ENCODE measurements at regions not wholly inside any gene's neighbourhood (a gene's known extent, or its start where the extent isn't known, plus 50 kb on each side); places are given as distances from the start of the nearest gene placed in this dataset.
"Not testable (repeated sequence)": the region's sequence is repeated elsewhere in the genome, so short reads cannot be mapped to it uniquely, and the experiment has no call there.

- peaks cover 4% of the 10 kb centered on the region for H3K27me3 Mint-ChIP-seq (ENCODE audit: unreplicated experiment)
- no peaks in the 10 kb centered on the region for H3K36me3 Mint-ChIP-seq (ENCODE audit: unreplicated experiment)
- H3K9me3 Mint-ChIP-seq (ENCODE audit: unreplicated experiment), result no peaks in the 10 kb centered on the region
- TF ChIP-seq, protein P1, sequence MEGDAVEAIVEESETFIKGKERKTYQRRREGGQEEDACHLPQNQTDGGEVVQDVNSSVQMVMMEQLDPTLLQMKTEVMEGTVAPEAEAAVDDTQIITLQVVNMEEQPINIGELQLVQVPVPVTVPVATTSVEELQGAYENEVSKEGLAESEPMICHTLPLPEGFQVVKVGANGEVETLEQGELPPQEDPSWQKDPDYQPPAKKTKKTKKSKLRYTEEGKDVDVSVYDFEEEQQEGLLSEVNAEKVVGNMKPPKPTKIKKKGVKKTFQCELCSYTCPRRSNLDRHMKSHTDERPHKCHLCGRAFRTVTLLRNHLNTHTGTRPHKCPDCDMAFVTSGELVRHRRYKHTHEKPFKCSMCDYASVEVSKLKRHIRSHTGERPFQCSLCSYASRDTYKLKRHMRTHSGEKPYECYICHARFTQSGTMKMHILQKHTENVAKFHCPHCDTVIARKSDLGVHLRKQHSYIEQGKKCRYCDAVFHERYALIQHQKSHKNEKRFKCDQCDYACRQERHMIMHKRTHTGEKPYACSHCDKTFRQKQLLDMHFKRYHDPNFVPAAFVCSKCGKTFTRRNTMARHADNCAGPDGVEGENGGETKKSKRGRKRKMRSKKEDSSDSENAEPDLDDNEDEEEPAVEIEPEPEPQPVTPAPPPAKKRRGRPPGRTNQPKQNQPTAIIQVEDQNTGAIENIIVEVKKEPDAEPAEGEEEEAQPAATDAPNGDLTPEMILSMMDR (IDR thresholded peaks at IDR 0.05), result no peak
- H3K4me1 Mint-ChIP-seq (ENCODE audit: unreplicated experiment), result no peaks in the 10 kb centered on the region
- H3K27ac Mint-ChIP-seq (ENCODE audit: unreplicated experiment), result no peak overlapping the region
- no peak overlapping the region for H3K4me3 Mint-ChIP-seq (ENCODE audit: unreplicated experiment)
- DNase-seq (ENCODE audit: extremely low spot score, unreplicated experiment), result no peak
Observed at GRCh38 chrX:25105221-25105620, 89.5 kb upstream of the ARX start.

GRCh38 chrX:25096522-25097045 is 80.8 kb upstream of the ARX start:
- no peaks in the 10 kb centered on the region for H3K4me1 Mint-ChIP-seq (ENCODE audit: unreplicated experiment)
- DNase-seq (ENCODE audit: extremely low spot score, unreplicated experiment), result no peak
- no peak overlapping the region for H3K4me3 Mint-ChIP-seq (ENCODE audit: unreplicated experiment)
- TF ChIP-seq, protein P1 (IDR thresholded peaks at IDR 0.05), result no peak
- H3K36me3 Mint-ChIP-seq (ENCODE audit: unreplicated experiment), result no peaks in the 10 kb centered on the region
- no peaks in the 10 kb centered on the region for H3K9me3 Mint-ChIP-seq (ENCODE audit: unreplicated experiment)
- H3K27me3 Mint-ChIP-seq (ENCODE audit: unreplicated experiment), result peaks cover 7% of the 10 kb centered on the region
- H3K27ac Mint-ChIP-seq (ENCODE audit: unreplicated experiment), result no peak overlapping the region

DNA sequence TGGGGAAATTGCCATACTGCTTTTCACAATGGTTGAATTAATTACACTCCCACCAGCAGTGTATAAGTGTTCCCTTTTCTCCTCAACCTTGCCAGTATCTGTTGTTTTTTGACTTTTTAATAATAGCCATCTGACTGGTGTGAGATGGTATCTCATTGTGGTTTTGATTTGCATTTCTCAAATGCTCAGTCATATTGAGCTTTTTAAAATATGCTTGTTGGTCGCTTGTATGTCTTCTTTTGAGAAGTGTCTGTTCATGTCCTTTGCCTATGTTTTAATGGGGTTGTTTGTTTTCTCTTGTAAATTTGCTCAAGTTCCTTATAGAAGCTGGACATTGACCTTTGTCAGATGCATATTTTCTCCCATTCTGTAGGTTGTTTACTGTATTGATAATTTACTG is 75.4 kb upstream of the ARX start:
- not testable (repeated sequence) for H3K36me3 Mint-ChIP-seq (ENCODE audit: unreplicated experiment); H3K27ac Mint-ChIP-seq (ENCODE audit: unreplicated experiment); H3K4me1 Mint-ChIP-seq (ENCODE audit: unreplicated experiment); H3K27me3 Mint-ChIP-seq (ENCODE audit: unreplicated experiment); DNase-seq (ENCODE audit: extremely low spot score, unreplicated experiment); H3K9me3 Mint-ChIP-seq (ENCODE audit: unreplicated experiment); H3K4me3 Mint-ChIP-seq (ENCODE audit: unreplicated experiment)

DNA sequence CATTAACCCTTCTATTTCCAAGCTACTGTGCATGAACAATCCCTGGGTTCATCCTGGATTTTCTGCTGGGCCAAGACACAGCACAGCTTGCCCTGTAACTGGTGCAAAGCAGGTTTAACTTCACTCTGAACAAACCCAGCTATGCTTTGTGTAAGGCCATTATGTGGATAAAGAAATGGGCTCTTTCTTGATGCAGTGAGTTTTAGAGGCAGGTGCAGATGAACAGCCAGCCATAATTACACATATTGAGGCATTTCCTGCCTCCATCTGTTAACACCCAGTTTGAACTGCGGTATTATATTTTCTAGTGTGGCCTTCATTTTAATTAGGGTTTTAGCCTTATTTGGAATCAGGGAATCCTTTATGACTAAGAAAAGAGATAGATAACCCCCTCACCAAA is 68.7 kb upstream of the ARX start:
- DNase-seq (ENCODE audit: extremely low spot score, unreplicated experiment), result no peak
- Mint-ChIP-seq H3K4me1 (ENCODE audit: unreplicated experiment) (no peaks in the 10 kb centered on the region), H3K27me3 (ENCODE audit: unreplicated experiment) (peaks cover 6% of the 10 kb centered on the region), H3K27ac (ENCODE audit: unreplicated experiment) (no peak overlapping the region), H3K9me3 (ENCODE audit: unreplicated experiment) (peaks cover 8% of the 10 kb centered on the region), H3K4me3 (ENCODE audit: unreplicated experiment) (no peak overlapping the region), H3K36me3 (ENCODE audit: unreplicated experiment) (no peaks in the 10 kb centered on the region)
- TF ChIP-seq, protein P1 (IDR thresholded peaks at IDR 0.05), result no peak

GRCh38 chrX:25083661-25084060 is 67.9 kb upstream of the ARX start:
- Mint-ChIP-seq H3K9me3 (ENCODE audit: unreplicated experiment) (peaks cover 3% of the 10 kb centered on the region), H3K36me3 (ENCODE audit: unreplicated experiment) (no peaks in the 10 kb centered on the region), H3K27ac (ENCODE audit: unreplicated experiment) (no peak overlapping the region), H3K27me3 (ENCODE audit: unreplicated experiment) (peaks cover 6% of the 10 kb centered on the region), H3K4me3 (ENCODE audit: unreplicated experiment) (no peak overlapping the region), H3K4me1 (ENCODE audit: unreplicated experiment) (no peaks in the 10 kb centered on the region)
- DNase-seq (ENCODE audit: extremely low spot score, unreplicated experiment), result no peak
- TF ChIP-seq, protein P1 (IDR thresholded peaks at IDR 0.05), result no peak

DNA sequence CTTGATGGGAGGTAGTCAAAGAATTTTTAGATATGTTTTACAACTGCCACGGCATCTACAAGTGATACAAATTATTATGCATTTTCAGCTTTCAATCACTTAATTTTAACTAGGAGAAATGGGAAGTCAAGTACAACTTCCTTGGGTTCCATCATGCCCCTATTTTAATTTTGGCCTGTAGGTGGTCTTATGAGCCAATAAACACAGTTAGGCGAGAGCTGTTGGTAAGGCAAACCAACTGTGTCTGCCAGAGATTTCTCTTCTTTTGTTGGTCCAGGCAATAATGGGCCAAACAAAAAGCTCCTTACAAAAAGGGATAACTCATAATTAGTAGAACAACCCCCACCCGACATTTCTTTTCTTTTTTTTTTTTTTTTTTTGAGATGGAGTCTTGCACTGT is 63.3 kb upstream of the ARX start:
- H3K9me3 Mint-ChIP-seq (ENCODE audit: unreplicated experiment), result no peaks in the 10 kb centered on the region
- no peak overlapping the region for H3K4me3 Mint-ChIP-seq (ENCODE audit: unreplicated experiment)
- no peaks in the 10 kb centered on the region for H3K36me3 Mint-ChIP-seq (ENCODE audit: unreplicated experiment)
- TF ChIP-seq, protein P1 (IDR thresholded peaks at IDR 0.05), result no peak
- no peak for DNase-seq (ENCODE audit: extremely low spot score, unreplicated experiment)
- H3K27me3 Mint-ChIP-seq (ENCODE audit: unreplicated experiment), result peaks cover 10% of the 10 kb centered on the region
- no peaks in the 10 kb centered on the region for H3K4me1 Mint-ChIP-seq (ENCODE audit: unreplicated experiment)
- no peak overlapping the region for H3K27ac Mint-ChIP-seq (ENCODE audit: unreplicated experiment)

All from osteocyte (in vitro differentiated cells).